ENCODE measurements at regions not wholly inside any gene's neighbourhood (a gene's known extent, or its start where the extent isn't known, plus 50 kb on each side); places are given as distances from the start of the nearest gene placed in this dataset.

DNA sequence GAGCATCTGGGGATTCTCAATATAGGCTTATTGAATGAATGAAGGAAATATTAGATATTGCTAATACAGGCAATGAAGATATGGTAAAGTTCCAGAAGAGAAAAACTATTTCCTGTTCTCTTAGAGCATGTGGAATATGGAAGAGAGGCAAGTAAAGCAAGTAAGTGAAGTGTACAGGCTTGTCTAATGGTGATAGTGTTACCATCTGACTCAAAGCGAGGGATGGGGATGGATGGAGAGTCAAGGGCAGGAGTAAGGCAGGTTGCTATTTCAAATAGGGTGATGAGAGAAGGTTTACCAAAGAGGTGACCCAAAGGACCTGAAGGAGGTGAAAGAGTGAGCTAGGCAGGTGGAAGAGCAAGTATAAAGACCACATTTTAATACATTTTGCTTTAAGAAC lies 55.2 kb upstream of the SLC38A11 start:
- H3K4me1 ChIP-seq (ENCODE audit: insufficient read depth, low read length, severe bottlenecking): no peaks in the 10 kb centered on the region

DNA sequence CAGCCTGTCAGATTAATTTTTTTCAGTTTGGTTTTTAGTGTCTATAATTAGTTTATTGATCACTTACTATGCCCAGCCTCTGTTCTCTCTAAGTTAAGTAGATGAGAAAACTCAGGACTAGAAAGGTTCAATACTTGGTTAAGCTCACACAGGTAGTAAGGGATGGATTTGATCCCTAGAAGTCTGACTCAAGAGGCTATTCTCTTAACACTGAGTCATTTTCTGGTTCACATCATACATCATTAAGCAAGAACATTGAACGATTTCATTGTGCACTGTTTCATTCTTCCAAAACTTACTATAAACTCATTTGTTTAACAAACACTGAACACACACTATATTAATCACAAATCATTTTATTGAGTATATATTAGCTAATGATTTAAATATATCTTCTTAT lies 54.1 kb upstream of the SLC38A11 start:
- Histone ChIP-seq H3K27ac (ENCODE audit: low read depth, low read length, poor library complexity, severe bottlenecking) (no peak overlapping the region), H3K36me3 (ENCODE audit: insufficient read depth, low read length) (no peaks in the 10 kb centered on the region), H4K20me1 (ENCODE audit: insufficient read depth, low read length) (no peaks in the 10 kb centered on the region), H3K9me3 (ENCODE audit: low read length) (no peaks in the 10 kb centered on the region), H3F3A (ENCODE audit: insufficient read depth, low read length) (no peaks in the 10 kb centered on the region), H3K79me2 (ENCODE audit: insufficient read depth, low read length) (no peaks in the 10 kb centered on the region), H3K4me3 (ENCODE audit: low read depth, low read length, poor library complexity, severe bottlenecking) (no peak overlapping the region), H3K4me2 (ENCODE audit: low read length) (no peak overlapping the region), H3K9me2 (ENCODE audit: low read depth, low read length) (no peaks in the 10 kb centered on the region), H3K4me1 (ENCODE audit: insufficient read depth, low read length, severe bottlenecking) (no peaks in the 10 kb centered on the region), H3K9ac (ENCODE audit: low read length) (no peak overlapping the region), H2AFZ (ENCODE audit: low read length) (no peak overlapping the region), H3K27me3 (ENCODE audit: insufficient read depth, low read length) (no peaks in the 10 kb centered on the region)
- TF ChIP-seq, protein P1, sequence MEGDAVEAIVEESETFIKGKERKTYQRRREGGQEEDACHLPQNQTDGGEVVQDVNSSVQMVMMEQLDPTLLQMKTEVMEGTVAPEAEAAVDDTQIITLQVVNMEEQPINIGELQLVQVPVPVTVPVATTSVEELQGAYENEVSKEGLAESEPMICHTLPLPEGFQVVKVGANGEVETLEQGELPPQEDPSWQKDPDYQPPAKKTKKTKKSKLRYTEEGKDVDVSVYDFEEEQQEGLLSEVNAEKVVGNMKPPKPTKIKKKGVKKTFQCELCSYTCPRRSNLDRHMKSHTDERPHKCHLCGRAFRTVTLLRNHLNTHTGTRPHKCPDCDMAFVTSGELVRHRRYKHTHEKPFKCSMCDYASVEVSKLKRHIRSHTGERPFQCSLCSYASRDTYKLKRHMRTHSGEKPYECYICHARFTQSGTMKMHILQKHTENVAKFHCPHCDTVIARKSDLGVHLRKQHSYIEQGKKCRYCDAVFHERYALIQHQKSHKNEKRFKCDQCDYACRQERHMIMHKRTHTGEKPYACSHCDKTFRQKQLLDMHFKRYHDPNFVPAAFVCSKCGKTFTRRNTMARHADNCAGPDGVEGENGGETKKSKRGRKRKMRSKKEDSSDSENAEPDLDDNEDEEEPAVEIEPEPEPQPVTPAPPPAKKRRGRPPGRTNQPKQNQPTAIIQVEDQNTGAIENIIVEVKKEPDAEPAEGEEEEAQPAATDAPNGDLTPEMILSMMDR (IDR thresholded peaks at IDR 0.05; ENCODE audit: low read length): no peak
- TF ChIP-seq EZH2 (IDR thresholded peaks at IDR 0.05; ENCODE audit: borderline replicate concordance, low read length): no peak

More for the DNA sequence above, 55.2 kb upstream of the SLC38A11 start:
- Histone ChIP-seq H3K9me3 (ENCODE audit: low read length) (no peaks in the 10 kb centered on the region), H3K4me2 (ENCODE audit: low read length) (no peak overlapping the region), H3K79me2 (ENCODE audit: insufficient read depth, low read length) (no peaks in the 10 kb centered on the region), H3K27me3 (ENCODE audit: insufficient read depth, low read length) (no peaks in the 10 kb centered on the region), H3K36me3 (ENCODE audit: insufficient read depth, low read length) (no peaks in the 10 kb centered on the region), H3K27ac (ENCODE audit: low read depth, low read length, poor library complexity, severe bottlenecking) (no peak overlapping the region), H3K9me2 (ENCODE audit: low read depth, low read length) (no peaks in the 10 kb centered on the region), H3K9ac (ENCODE audit: low read length) (no peak overlapping the region), H4K20me1 (ENCODE audit: insufficient read depth, low read length) (no peaks in the 10 kb centered on the region), H3F3A (ENCODE audit: insufficient read depth, low read length) (no peaks in the 10 kb centered on the region), H3K4me3 (ENCODE audit: low read depth, low read length, poor library complexity, severe bottlenecking) (no peak overlapping the region), H2AFZ (ENCODE audit: low read length) (no peak overlapping the region)
- TF ChIP-seq EZH2 (IDR thresholded peaks at IDR 0.05; ENCODE audit: borderline replicate concordance, low read length): no peak
- TF ChIP-seq, protein P1 (IDR thresholded peaks at IDR 0.05; ENCODE audit: low read length): no peak

DNA sequence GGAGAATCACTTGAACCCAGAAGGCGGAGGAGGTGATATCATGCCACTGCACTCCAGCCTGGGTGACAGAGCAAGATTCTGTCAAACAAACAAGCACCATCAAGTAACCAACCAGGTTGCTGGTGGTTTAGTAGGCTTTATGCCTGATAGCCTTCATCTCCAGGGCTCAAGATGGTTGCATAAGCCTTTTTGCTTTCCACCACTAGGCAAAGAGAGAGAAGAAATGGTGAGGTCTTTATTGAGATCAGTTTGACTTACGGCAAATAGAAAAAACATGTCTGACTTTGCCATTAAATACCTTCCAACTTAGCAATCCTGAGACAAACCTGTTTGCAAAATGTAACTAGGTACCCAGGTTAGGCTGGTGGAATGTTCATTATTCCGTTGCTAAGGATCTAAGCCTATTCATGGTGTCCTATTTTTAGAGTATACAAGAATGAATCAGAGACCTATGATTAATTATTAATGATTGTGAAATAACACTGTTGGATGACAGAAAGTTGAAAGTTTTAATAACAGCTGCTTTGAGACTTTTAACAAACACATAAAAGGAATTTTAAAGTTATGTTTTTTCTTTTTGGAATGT lies 53.5 kb upstream of the SLC38A11 start:
- Histone ChIP-seq H3K9me2 (ENCODE audit: low read depth, low read length) (no peaks in the 10 kb centered on the region), H3K4me3 (ENCODE audit: low read depth, low read length, poor library complexity, severe bottlenecking) (no peak overlapping the region), H2AFZ (ENCODE audit: low read length) (no peak overlapping the region), H3K4me1 (ENCODE audit: insufficient read depth, low read length, severe bottlenecking) (no peaks in the 10 kb centered on the region), H3F3A (ENCODE audit: insufficient read depth, low read length) (no peaks in the 10 kb centered on the region), H3K9ac (ENCODE audit: low read length) (no peak overlapping the region), H3K4me2 (ENCODE audit: low read length) (no peak overlapping the region), H3K79me2 (ENCODE audit: insufficient read depth, low read length) (no peaks in the 10 kb centered on the region), H3K27ac (ENCODE audit: low read depth, low read length, poor library complexity, severe bottlenecking) (no peak overlapping the region), H3K36me3 (ENCODE audit: insufficient read depth, low read length) (no peaks in the 10 kb centered on the region), H4K20me1 (ENCODE audit: insufficient read depth, low read length) (no peaks in the 10 kb centered on the region), H3K27me3 (ENCODE audit: insufficient read depth, low read length) (no peaks in the 10 kb centered on the region), H3K9me3 (ENCODE audit: low read length) (no peaks in the 10 kb centered on the region)
- TF ChIP-seq EZH2 (IDR thresholded peaks at IDR 0.05; ENCODE audit: borderline replicate concordance, low read length): no peak
- TF ChIP-seq, protein P1 (IDR thresholded peaks at IDR 0.05; ENCODE audit: low read length): no peak

Measured in OCI-LY1 (cell line).